ENCODE measurements at regions not wholly inside any gene's neighbourhood (a gene's known extent, or its start where the extent isn't known, plus 50 kb on each side); places are given as distances from the start of the nearest gene placed in this dataset.
"Not testable (repeated sequence)": the region's sequence is repeated elsewhere in the genome, so short reads cannot be mapped to it uniquely, and the experiment has no call there.

DNA sequence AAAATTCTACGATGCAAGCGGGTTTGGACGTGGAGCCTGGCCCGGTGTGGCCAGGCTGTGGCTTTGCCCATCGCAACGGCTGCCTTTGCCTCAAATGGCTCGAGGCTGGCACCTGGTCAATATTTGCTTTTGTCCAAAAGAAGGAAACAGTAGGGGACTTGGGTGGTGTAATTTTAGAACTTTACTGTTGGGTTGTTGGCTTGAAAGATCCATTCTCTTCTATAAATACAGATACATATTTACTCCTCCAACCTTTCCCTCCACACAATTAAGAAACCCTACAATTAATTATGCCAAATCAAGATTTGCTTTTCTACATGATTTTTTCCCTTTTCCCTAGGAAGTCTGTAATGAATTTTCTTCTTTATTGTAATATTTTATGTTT lies 249.0 kb upstream of the PLGLB2 start:
- not testable (repeated sequence) for H3K4me3 ChIP-seq (ENCODE audit: low read depth, low read length)

GRCh38 chr2:87499860-87500259 lies 248.0 kb upstream of the PLGLB2 start:
- DNase-seq (ENCODE audit: low read depth); H3K4me3 ChIP-seq (ENCODE audit: low read depth, low read length): not testable (repeated sequence)

More for the DNA sequence above, 249.0 kb upstream of the PLGLB2 start:
- DNase-seq (ENCODE audit: low read depth) = not testable (repeated sequence)

- DNase-seq (ENCODE audit: low read depth); H3K4me3 ChIP-seq (ENCODE audit: low read depth, low read length): not testable (repeated sequence)
Measured at GRCh38 chr2:87500421-87500820, 247.5 kb upstream of the PLGLB2 start.

DNA sequence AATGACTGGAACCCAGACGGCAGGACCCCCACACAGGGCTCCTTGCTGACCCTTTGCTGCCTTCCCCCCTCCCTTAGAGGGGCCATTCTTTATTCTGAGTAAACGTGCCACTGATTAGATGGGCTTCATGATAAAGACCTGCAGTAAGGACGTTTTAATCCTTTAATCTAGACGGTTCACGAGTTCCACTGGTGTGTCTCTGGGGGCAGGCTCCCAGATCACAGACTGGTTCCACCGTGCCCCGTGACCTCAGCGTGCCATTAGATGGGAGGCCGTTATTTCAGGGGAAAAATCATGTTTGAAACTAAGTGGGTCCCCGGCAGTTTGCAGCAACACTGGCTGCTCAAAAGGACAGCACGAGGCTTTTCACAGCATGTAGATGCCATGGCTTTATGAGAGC lies 246.9 kb upstream of the PLGLB2 start:
- DNase-seq (ENCODE audit: low read depth); H3K4me3 ChIP-seq (ENCODE audit: low read depth, low read length): not testable (repeated sequence)

- H3K4me3 ChIP-seq (ENCODE audit: low read depth, low read length) = not testable (repeated sequence)
Measured at GRCh38 chr2:87502948-87503347, 244.9 kb upstream of the PLGLB2 start.

DNA sequence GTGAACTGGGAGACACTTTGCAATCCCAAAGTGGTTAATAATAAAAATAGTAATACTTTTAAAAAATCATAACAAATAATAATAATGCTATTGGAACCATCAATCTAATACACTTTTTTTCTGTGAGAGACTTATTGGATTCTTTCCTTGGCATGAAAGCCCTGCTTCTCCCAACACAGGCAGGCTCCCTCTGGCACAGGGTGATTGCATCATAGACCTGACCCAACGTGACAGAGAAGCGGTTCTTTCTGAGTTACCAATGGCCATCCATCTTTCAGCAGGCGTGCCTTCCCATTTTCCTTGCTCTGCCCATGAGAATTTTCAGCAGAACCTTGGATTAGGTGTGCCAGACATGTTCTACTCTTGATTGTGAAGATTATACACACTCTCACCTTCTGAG lies 242.6 kb upstream of the PLGLB2 start:
- not testable (repeated sequence) for H3K4me3 ChIP-seq (ENCODE audit: low read depth, low read length); DNase-seq (ENCODE audit: low read depth)

More at GRCh38 chr2:87502948-87503347, 244.9 kb upstream of the PLGLB2 start:
- DNase-seq (ENCODE audit: low read depth) = not testable (repeated sequence)

DNA sequence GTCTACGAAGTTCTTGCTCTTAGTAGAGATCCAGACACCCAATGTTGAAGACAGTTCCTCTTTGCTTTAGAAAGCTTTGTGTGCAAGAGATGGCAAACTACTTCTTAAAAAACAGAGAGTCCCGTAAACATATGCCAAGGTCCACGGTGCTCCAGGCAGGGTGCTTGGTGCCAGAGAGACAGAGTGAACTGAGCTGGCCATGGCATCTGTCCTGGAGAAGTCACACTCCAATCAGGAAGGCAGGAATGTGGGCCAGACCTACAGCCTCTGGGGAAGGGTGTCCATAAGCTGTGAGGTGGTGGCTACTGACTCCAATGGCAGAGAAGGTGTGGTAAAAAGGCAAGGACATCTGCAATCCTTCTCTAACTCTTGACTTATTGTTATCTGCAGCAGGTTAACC lies 242.0 kb upstream of the PLGLB2 start:
- H3K4me3 ChIP-seq (ENCODE audit: low read depth, low read length); DNase-seq (ENCODE audit: low read depth): not testable (repeated sequence)

DNA sequence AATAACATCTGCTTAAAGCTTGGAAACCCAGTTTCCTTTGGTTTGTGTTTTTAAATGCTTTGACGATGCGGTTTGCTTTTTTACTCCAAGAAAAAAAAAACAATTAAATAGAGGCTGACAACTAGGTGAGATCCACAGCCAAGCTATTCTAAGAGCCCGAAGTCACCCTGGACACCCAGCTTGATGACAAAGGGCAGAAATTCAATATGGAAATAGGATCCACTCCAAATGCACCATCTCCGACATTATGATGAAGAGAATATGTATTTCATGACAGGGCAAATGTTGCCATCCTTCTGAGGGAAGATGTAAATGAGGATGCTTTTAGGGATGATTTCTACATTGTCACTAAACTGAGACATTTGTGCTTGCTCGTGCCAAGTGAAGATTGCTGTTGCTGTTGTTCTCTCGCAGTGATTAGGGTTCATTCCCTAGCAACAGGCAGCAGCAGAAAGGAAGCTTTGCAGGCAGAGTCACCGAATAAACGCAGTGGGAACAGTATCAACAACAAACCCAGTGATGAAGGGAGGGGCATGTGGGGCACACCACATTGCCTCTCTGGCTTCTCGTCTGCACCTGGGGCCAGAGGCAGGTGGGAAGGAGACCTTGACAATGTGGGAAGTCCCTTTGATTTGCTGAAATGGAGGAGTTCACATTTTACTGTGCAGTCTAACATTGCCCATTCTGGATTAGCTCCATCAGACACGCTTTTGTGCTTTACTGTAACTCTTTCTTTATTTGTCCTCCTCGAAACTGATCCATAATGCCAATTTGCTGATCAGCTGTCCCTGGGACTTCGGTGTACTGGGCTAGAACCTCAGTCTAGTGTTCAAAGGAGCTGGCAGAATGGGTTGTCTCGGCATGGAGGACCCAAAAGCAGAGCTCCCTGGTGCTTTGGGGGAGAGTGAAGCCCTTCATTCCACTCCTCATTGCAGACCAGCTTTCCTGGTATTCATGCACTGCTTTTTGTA lies 240.2 kb upstream of the PLGLB2 start:
- DNase-seq (ENCODE audit: low read depth); H3K4me3 ChIP-seq (ENCODE audit: low read depth, low read length): not testable (repeated sequence)

DNA sequence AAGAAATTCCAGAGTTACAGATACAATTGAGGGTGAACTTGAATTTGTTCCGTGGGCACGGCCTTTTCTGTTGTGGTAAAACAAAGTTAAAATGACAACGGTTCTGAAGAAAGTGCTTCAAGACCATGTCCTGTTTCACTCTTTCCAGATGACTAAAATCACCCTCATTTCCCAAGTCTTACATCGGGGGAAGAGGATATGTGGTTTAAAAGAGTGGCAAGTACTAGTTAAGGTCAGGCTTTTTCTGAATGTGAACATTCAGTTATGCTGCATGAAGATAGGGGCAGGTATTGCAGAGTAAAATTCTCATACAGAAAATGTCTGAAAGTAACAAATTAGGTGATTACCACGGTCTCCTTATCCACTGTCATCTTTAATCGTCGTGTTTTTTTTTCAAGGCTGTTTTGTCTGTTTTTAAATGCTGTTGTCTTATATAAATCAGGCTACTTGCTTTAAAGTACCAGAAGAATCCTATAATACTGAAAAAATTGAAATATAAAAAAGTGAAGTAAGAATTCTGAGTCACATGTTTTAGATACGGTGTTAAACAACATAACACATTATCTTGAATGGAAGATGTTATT lies 236.6 kb upstream of the PLGLB2 start:
- not testable (repeated sequence) for H3K4me3 ChIP-seq (ENCODE audit: low read depth, low read length); DNase-seq (ENCODE audit: low read depth)

DNA sequence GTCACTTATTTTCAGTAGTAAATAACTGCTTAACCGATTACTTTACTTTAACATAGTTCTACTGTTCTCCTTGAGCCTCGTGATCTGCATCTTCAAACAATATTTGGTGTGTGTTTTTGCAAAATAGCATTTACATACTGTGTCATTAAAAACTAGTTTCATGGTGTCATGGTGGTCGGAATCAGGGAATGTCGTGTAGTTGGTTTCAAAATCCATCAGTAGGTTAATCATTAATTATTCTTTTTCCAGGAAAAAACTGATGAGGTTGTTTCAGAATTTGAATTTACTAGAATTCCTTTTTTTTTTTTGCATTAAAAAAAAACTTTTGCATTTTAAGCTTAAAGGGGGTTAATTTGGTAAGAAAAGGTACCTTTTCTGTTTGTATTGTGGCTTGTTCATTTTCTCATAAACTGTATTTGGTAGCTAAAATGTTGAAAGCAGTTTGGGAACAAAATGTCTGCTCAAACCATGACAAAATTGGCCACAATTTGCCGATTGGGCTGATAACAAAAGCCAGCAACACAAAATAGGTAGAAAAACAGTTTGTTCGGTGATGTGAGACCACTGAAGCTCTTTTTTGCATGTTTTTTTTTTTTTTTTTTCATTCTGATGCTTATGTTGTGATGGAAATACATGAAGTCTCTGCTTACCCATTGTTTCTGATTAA lies 234.9 kb upstream of the PLGLB2 start:
- H3K4me3 ChIP-seq (ENCODE audit: low read depth, low read length); DNase-seq (ENCODE audit: low read depth): not testable (repeated sequence)

- DNase-seq (ENCODE audit: low read depth); H3K4me3 ChIP-seq (ENCODE audit: low read depth, low read length): not testable (repeated sequence)
Measured at GRCh38 chr2:87514034-87514433, 233.9 kb upstream of the PLGLB2 start.

DNA sequence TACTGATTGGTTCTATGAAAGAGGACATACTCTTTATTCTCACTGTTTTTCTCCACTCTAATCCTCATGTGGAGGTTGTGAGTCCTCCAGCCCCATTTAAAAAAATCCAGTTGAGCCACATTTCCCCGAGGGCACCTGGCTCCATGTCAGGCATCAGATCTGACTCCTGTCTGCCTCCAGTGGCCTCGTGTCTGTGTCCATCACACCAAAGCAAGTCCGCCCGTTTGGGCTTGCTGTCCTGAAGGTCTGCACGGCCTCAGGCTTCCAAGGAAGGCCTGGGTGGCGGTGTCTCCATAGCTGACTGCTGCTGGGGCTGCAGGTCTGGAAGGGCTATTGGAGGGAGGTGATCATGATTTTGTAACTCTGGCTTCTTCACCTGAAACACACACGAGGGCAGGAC lies 233.4 kb upstream of the PLGLB2 start:
- H3K4me3 ChIP-seq (ENCODE audit: low read depth, low read length); DNase-seq (ENCODE audit: low read depth): not testable (repeated sequence)

- not testable (repeated sequence) for DNase-seq (ENCODE audit: low read depth)
Measured at GRCh38 chr2:87515226-87515625, 232.7 kb upstream of the PLGLB2 start.

GRCh38 chr2:87515875-87516274 lies 232.0 kb upstream of the PLGLB2 start:
- DNase-seq (ENCODE audit: low read depth); H3K4me3 ChIP-seq (ENCODE audit: low read depth, low read length): not testable (repeated sequence)

More at GRCh38 chr2:87515226-87515625, 232.7 kb upstream of the PLGLB2 start:
- H3K4me3 ChIP-seq (ENCODE audit: low read depth, low read length) = not testable (repeated sequence)

DNA sequence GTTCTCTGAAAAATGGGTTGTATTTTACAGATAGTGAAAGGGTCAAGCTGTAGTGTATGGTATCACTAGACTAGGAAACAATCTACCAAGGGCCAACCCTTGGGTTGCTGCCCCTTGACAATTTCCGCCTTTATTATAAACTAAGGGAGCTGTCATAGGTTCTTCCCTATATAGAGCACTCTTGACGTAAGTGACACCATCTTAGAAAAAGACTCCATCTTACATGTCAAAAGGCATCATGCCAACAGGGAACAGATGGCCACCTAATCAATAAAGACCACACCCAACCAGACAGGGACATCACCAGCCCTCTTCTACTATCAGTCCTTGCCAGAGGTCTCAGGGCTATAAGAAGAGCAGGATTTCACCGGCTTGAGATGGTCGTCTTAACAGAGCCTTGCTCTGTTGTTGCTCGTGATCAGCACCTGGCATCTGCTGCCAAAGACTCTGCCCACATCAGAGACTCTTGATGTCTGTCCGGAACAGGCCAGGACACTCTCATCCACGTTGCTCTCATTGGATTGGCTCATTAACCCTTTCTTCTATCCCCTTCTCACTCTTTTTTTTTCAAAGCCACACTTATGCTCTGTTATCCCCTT lies 231.4 kb upstream of the PLGLB2 start:
- not testable (repeated sequence) for H3K4me3 ChIP-seq (ENCODE audit: low read depth, low read length); DNase-seq (ENCODE audit: low read depth)

DNA sequence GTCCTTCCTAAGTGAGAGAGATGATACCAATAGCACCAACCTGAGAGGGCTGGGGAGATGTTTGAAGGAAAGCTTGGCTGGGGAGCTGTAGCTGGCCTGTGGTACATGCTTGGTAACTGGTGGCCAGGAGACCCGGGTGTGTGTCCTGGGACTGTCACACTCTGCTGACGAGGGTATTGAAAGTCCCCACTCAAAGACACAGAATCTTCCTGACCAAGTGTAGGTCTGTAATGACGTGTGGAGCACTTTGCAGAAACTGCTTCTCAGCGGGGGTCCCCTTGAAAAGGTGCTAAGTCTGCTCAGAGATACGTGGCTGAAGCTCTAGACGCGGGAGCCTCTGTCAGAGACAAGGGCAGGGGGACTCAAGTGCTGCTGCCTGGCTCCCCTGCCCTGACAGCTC lies 230.4 kb upstream of the PLGLB2 start:
- not testable (repeated sequence) for H3K4me3 ChIP-seq (ENCODE audit: low read depth, low read length); DNase-seq (ENCODE audit: low read depth)

DNA sequence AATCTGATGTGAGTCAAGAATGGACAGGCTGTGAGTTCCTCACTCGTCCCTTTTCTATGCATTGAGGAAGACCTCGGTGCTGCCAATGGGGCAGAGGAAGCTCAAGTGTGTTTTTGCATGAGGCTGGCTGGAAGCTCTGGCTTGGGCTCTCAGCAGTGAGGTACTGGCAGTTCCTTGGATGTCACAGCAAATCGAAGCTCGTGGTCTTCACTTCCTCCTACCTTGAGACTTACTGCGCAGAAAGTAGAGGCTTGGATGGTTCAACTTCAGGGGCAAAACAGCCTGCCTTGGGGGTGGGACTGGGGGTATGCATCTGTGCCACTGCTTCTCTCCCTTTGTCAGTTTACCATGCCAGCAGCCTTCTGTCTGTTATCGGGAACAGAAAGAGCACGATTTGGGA lies 229.8 kb upstream of the PLGLB2 start:
- DNase-seq (ENCODE audit: low read depth); H3K4me3 ChIP-seq (ENCODE audit: low read depth, low read length): not testable (repeated sequence)

- not testable (repeated sequence) for DNase-seq (ENCODE audit: low read depth)
Measured at GRCh38 chr2:87518547-87518946, 229.3 kb upstream of the PLGLB2 start.

More at GRCh38 chr2:87518547-87518946, 229.3 kb upstream of the PLGLB2 start:
- H3K4me3 ChIP-seq (ENCODE audit: low read depth, low read length) = not testable (repeated sequence)
